Adrenal gland (tissue), 9 donors: ENCODE measurements at regions not wholly inside any gene's neighbourhood (a gene's known extent, or its start where the extent isn't known, plus 50 kb on each side); places are given as distances from the start of the nearest gene placed in this dataset.

Source experiments
- DNase-seq, 7 donors: peaks; one replicate each; pipeline ENCODE4 v3.0.0-alpha.2; 2019 to 2020
- H3K27ac ChIP-seq, 5 donors: fragments of 200-600 bp; sonication (generic) in 4 of 5; 1 replicate in 3 of 5; 2 replicates in 2 of 5; pipeline versions ENCODE4 v1.5.1 to v1.8.0; 2016 to 2020; ENCODE audit warnings: mild to moderate bottlenecking in 1 of 5
- H3K27me3 ChIP-seq: fragments of 200-600 bp; 2 replicates; pipeline ENCODE4 v1.8.0; 2021
- H3K36me3 ChIP-seq, 2 donors: fragments of 200-600 bp; replicated peaks in 1 of 2; 1 replicate in 1 of 2; 2 replicates in 1 of 2; pipeline versions ENCODE4 v1.5.1 to v1.8.0; 2018 to 2022
- H3K4me1 ChIP-seq, 2 donors: fragments of 200-600 bp; replicated peaks in 1 of 2; 1 replicate in 1 of 2; 2 replicates in 1 of 2; pipeline versions ENCODE4 v1.5.1 to v1.8.0; 2018 to 2021
- H3K4me3 ChIP-seq, 4 donors: fragments of 200-600 bp; sonication (generic) in 3 of 4; one replicate each; pipeline ENCODE4 v1.5.1; 2016 to 2018
- H3K9me3 ChIP-seq, 3 donors: fragments of 200-600 bp; sonication (generic) in 1 of 3; replicated peaks in 1 of 3; 1 replicate in 2 of 3; 2 replicates in 1 of 3; pipeline versions ENCODE4 v1.5.1 to v1.8.0; 2016 to 2021
- POLR2A ChIP-seq, 2 donors: fragments of 450-650 bp; IDR thresholded peaks; one replicate each; pipeline ENCODE4 v1.6.1; 2017; ENCODE audit warnings: antibody characterized with exemption in 2 of 2, mild to moderate bottlenecking in 2 of 2, moderate library complexity in 1 of 2
- WGBS, 4 donors: extraction: QIAGEN DNeasy Blood & Tissue Kit in 2 of 4; methylation state at CpG; one replicate each; pipeline versions ENCODE4 v1.1.5 to v1.1.7; 2013 to 2017; 5-methylcytosine and 5-hydroxymethylcytosine counted together
- intact Hi-C, 2 donors: fragments of 100-400 bp; cut with DNase I; formaldehyde crosslinking; loops; one replicate each; pipeline versions ENCODE4 v1.14.1 to v1.15.0; 2022 to 2023
- TF ChIP-seq, protein P1 (sequence below), 6 experiments: fragments of 450-650 bp in 4 of 6; fragments of 200-600 bp in 2 of 6; sonication (generic) in 1 of 6; IDR thresholded peaks; 1 replicate in 5 of 6; 2 replicates in 1 of 6; pipeline versions ENCODE4 v1.5.1 to v1.8.0; 2016 to 2021; ENCODE audit warnings: antibody characterized with exemption in 6 of 6, mild to moderate bottlenecking in 2 of 6, moderate library complexity in 1 of 6
- donor health status: healthy with polysubstance abuse.
- donor health status: Bipolar disorder and iron deficiency.
- donor health status: DM: yes; HTN: yes; CAD: no.
- donor health status: DM: no; HTN: no; CAD: no.
- donor health status: DM: no; HTN: no; CAD: no.

DNA sequence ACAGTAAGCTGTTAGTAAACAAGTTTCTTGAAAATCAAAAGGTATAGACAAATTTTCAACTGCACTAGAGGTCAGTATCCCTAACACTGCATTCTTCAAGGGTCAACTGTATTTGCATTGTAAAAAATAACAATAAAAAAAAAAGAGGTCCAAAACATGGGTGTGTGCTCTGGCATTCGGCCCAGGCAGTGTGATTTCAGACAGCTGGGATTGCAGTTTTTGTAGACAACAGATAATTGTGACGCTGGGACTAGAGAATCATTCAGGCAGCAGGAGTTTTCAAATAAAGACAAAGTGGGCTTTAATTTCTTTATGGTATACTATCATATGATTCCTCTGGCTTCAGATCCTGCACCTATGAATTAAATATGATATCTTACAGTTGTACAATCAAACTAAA lies 543.2 kb upstream of the SEMA3D start:
- H3K4me3 ChIP-seq: no peak overlapping the region
- H3K36me3 ChIP-seq: no peaks in the 10 kb centered on the region
- no peak for TF ChIP-seq POLR2A (IDR thresholded peaks at IDR 0.05)
- TF ChIP-seq, protein P1, sequence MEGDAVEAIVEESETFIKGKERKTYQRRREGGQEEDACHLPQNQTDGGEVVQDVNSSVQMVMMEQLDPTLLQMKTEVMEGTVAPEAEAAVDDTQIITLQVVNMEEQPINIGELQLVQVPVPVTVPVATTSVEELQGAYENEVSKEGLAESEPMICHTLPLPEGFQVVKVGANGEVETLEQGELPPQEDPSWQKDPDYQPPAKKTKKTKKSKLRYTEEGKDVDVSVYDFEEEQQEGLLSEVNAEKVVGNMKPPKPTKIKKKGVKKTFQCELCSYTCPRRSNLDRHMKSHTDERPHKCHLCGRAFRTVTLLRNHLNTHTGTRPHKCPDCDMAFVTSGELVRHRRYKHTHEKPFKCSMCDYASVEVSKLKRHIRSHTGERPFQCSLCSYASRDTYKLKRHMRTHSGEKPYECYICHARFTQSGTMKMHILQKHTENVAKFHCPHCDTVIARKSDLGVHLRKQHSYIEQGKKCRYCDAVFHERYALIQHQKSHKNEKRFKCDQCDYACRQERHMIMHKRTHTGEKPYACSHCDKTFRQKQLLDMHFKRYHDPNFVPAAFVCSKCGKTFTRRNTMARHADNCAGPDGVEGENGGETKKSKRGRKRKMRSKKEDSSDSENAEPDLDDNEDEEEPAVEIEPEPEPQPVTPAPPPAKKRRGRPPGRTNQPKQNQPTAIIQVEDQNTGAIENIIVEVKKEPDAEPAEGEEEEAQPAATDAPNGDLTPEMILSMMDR (IDR thresholded peaks at IDR 0.05): no peak
- H3K4me1 ChIP-seq: no peaks in the 10 kb centered on the region
- WGBS, 4 donors: 41 to 54% (median 53%) methylated on average over 2 of the region's 2 CpGs
- H3K27me3 ChIP-seq: no peaks in the 10 kb centered on the region
- DNase-seq: no peak
- H3K9me3 ChIP-seq: no peaks in the 10 kb centered on the region
- H3K27ac ChIP-seq: no peak overlapping the region
- intact Hi-C loops: no loop called here

DNA sequence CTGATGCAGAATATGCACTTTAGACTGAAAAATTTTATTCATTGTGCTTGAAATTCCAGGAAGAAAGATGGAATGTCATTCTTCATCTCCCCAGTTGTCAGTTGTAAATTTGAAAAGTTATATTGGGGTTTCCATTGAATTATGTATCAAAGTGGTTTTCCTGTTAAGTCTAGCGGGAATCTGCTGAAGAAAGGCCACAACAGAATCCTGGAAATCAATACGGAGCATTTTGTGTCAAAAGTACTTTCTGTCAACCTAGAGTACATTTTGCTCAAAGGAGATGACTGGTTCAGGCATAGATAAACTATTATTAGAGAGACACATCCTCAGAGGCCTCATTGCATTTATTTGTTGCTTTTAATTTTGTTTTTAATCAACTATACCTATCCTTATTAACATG lies 538.2 kb upstream of the SEMA3D start:
- no peak for DNase-seq
- Histone ChIP-seq H3K27ac (no peak overlapping the region), H3K9me3 (no peaks in the 10 kb centered on the region), H3K27me3 (no peaks in the 10 kb centered on the region), H3K4me1 (no peaks in the 10 kb centered on the region), H3K4me3 (no peak overlapping the region), H3K36me3 (no peaks in the 10 kb centered on the region)
- intact Hi-C loops: no loop called here
- 91 to 96% (median 95%) methylated on average over 2 of the region's 2 CpGs for WGBS, 4 donors
- TF ChIP-seq POLR2A (IDR thresholded peaks at IDR 0.05): no peak
- TF ChIP-seq, protein P1 (IDR thresholded peaks at IDR 0.05): no peak

DNA sequence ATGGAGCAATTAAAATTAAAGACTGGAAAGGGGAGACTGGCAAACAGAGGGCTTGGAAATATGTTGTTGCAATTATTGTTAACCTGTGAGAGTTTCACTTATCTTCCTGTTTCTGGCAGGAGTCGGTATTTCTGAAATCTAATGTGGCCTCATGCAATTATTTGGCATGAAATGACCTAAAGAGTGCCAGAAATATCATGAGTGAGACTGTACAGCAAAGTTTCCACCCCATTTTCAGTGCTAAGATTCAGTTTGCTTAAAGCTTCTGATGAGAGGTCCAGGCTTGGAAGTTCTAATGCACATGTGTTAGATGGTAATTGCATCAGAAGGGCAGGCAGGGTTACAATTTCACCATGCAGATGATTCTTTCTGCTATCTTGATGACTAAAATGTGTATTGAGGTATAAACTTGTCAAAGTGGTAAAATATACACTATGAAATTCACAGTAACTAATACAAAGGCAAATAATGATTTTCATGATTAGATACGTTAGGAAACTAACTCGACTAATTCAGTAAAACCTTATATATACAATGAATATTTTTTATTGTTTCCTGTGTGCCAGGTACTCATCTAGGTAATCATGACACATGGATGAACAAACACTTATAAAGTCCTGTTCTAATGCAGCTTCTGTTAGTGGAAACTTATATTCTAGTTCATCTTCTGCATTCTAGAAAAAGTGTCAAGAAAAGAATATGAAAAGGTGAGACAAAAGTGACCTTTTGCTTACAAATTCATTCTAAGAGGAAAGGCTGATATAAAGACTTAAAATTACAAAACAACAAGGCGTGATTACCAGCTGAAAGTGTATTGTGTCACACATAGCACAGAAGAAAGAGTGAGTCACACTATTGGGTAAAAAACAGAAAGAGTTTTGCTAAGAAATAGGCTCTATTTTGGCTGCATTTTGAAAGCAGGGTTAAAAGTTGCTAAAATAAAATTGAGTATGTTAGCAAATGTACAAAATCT lies 533.4 kb upstream of the SEMA3D start:
- no peak for TF ChIP-seq POLR2A (IDR thresholded peaks at IDR 0.05)
- TF ChIP-seq, protein P1 (IDR thresholded peaks at IDR 0.05): no peak
- intact Hi-C loops: no loop called here
- H3K27ac ChIP-seq: no peak overlapping the region
- H3K4me3 ChIP-seq: no peak overlapping the region
- 54 to 59% (median 56%) methylated on average over 4 of the region's 4 CpGs for WGBS, 4 donors
- H3K27me3 ChIP-seq: no peaks in the 10 kb centered on the region
- no peak for DNase-seq
- H3K36me3 ChIP-seq: no peaks in the 10 kb centered on the region
- no peaks in the 10 kb centered on the region for H3K4me1 ChIP-seq
- no peaks in the 10 kb centered on the region for H3K9me3 ChIP-seq

DNA sequence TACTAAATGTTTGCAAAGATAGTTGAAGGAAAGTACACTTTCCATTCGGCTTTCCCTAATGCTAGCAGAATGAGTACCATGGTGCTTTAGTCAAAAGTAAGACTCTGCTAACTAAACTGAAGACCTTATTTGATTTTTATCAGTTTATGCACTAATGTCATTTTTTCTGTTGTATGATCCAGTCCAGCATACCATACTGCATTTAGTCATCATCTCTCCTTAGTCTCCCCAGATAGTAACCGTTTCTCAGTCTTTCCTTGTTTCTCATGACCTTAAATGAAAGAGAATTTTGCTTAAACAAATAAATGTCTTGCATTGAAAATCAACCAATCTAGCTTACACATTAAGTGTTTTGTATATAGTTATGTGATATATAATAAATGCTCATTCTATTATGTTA lies 529.5 kb upstream of the SEMA3D start:
- no peak for TF ChIP-seq POLR2A (IDR thresholded peaks at IDR 0.05)
- TF ChIP-seq, protein P1 (IDR thresholded peaks at IDR 0.05): no peak
- Histone ChIP-seq H3K27ac (no peak overlapping the region), H3K27me3 (no peaks in the 10 kb centered on the region), H3K4me3 (no peak overlapping the region), H3K36me3 (no peaks in the 10 kb centered on the region), H3K9me3 (no peaks in the 10 kb centered on the region), H3K4me1 (no peaks in the 10 kb centered on the region)
- no peak for DNase-seq
- WGBS, 4 donors: 46 to 70% (median 68%) methylated on average over 2 of the region's 2 CpGs
- intact Hi-C loops: no loop called here
